Stimulated activated CD4-positive, alpha-beta T cell treated with anti-CD3 and anti-CD28 coated beads, Interleukin-4, amount 100 ng/mL, for 1 hour (primary cell): ENCODE measurements at regions not wholly inside any gene's neighbourhood (a gene's known extent, or its start where the extent isn't known, plus 50 kb on each side); places are given as distances from the start of the nearest gene placed in this dataset.

Source experiments
- DNase-seq: peaks from one replicate; pipeline ENCODE4 v3.0.0-alpha.2; 2020

DNA sequence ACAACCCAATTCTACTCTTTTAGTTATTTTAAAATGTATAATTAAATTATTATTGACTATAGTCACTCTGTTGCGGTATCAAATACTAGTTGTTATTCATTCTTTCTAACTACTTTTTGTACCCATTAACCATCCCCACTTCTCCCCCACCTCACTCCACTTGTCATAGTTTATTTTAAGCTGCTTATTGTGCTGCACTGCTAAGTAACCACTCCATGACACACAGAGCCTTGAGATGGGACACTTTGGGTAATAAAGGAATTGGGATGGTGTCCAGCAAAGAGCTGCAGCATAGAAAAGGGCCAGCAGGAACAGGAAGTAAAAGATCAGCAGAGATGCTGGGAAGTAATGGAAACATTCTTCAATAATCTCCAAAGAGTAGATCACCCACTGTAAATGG is 123.0 kb downstream of the RPS29 start:
- DNase-seq: no peak

DNA sequence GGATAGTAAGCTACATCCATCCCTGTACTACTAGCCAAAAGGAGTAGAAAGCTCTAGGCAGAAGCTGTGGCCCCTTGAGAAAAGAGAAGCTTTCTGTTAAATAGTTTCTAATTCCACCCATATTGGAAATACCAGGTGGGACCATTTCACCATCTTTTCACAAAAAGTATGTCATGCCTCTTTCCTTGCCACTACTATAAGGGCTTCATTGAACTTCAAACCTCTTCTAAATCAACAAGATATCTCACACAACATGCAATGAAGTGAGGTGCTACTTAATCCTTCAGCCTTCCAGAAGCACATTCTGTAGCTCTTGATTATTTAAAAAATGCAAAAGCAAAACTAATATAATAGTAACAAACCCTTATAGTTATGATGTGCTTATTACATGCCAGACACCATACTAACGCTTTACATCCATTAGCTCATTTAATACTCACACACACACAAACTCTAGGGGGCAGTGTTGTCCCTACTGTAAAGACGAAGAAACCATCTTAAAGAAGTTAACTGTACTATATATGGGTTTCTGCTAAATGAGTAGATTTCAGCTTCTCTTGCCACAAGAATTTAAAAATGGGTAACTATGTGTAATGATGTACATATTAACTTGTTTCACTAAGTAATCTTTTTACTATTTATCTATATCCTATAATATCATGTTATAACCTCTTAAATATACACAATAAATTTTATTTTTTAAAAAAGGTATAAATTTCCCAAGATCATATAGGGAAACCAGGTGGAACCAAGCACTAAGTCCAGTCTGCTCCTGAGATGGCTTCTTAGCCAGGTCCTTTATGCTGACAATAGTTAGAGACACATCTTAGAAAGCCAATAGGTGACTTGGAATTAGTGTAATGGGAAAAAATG is 124.4 kb downstream of the RPS29 start:
- DNase-seq: peak; percentile 15

DNA sequence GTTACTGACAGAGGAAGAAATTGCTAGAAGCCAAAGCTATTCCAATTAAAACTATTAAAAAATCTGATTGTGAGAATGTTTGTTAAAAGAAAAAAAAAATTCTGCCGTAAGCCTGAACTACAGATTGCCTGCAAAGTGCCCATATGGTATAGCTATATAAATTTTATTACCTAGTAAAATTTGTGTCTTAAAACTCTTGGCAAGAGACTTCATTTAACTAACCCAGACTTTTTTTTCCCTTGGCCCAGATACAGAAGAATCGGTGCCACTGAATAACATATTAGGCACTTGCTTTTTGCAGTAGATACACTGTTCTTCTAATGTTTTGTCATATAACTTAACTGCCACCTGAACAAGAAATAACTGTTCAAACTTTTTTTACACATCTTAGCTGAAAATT is 125.5 kb downstream of the RPS29 start:
- DNase-seq: no peak

DNA sequence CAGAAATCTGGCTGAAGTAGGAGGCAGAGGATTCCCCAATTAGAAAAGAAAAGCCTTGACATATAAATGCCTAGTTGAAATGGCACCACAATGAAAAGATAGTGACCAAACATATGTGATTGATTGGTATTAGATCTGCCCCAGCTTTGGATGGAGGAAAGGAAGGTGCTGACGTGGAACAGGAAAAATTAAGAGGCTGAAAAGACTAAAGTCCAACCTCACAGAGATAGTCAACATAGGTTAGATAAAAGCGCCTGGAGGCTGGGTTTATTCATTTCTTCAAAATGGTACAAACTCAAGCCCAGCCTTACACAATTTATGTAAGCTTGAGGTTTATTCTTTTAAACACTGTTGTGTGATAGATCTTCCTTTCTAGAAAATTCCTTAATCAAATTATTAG is 129.6 kb downstream of the RPS29 start:
- DNase-seq: no peak

DNA sequence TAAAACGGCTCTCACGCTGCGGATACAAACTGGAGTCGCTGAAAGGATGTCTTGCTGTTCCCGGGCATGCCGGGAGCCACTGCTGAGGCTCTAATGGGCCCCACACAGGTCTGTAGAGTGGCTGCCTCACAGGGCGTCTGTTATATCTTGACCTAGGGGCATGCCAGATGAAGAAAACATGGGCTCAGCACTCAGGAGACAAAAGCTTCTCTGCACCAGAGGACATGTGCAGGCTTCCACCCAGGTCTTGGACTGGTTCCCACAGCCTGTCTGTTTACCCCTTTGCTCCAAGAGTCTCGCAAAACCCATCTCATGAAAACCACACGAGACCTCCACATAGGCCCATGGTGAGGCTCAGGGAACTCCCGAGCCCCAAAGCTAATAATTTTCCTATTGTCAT is 134.2 kb downstream of the RPS29 start:
- DNase-seq: no peak

DNA sequence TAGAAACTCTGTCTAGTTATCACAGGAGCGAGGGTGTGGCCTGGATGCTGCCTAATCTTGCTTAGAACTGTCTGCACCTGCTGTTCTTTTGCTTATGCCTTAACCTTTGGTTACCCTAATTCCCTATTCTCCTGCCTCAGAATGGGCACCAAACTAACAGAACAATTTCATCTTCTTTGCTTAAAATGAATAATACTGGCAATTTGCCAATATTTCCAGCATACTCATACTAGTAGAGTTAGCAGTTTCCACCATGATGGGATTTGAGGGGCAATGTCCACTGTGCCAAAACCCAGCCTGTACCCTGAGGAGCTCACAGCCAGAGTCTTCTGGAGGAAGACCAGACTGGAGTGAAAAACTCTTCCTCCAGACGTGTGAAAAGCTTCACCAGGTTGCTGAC is 136.4 kb downstream of the RPS29 start:
- DNase-seq: no peak

DNA sequence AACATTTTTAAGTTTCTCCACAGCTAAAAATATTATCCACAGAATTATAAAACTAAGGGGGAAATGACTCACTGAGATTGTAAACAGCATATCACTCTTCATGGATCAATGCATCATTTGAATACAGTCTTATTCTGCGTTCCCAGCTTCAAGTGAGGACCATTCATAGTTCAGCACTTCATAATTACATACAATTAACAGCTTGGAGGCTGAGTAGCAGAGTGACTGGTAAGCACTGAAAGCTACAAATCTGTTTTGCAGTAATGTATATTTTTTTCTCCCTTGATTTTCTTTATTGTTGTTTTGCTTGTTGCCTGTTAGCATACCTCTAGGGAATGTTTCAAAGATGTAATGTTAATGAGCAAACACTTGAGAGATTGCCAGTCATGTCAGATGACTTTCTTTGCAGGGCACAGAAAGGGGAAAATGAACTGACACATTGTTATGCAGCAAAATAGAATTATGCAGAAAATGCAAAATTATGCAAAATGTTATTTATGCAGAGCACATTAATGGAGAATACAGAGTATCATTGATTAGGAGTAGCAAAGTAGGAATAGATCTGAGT is 138.6 kb downstream of the RPS29 start:
- DNase-seq: no peak

DNA sequence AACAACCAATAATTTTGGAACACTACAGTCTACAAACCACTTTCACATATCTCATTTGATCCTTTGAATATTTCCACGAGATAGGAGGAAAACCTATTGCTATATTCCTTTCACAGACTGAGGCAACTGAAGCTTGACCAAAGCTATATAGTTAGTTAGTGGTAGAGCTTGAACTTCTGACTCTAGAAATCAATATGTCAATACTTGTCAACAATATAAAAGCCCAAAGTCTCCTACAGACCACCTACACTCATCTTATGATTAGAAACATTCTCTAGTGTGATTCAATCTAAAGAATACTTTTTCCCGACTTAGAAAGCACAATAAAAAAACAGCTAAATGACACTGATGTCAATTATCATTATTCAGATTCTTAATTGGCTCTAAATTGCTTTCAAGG is 139.4 kb downstream of the RPS29 start:
- DNase-seq: no peak

DNA sequence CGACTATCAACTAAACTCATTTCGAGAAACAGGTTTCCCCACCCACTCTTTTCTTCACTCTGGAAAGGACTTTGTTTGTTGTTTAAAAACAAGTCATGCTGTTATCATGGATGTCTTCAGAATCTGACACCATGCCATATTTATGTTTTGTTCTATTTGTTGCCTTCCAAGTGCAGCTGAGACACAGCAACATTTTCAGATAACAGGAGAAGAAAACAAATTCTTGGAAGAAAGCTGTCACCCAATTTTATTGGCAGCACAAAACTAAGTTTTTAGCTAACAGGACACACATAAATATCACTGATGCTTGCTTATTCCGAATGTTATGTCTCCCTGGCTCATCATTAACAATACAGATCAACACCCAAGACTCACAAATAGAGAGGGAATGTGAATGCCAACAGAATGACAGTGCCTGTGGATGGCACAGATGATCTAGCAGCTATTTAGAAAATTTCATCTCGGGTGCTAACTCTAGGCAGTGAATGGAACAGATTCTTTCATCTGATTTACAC is 147.9 kb downstream of the RPS29 start:
- DNase-seq: no peak

DNA sequence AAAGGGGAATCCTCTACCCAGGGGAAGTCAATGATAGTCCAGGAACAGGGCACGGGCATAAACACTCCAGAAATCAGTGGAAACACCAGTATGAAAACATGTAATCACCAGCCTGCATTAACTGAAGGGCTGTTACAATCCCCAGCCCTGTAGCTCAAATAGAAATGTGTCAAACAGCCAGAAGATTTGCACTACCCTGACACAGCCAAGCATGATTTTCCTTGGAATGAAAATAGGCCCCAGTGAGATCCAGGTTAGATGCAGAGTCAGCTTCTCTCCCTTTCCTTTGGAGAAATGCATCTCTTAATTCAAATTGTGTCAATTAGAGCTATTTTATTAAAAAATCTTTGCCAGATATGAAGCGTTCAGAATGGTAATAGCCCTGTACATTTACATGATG is 158.1 kb downstream of the RPS29 start:
- no peak for DNase-seq

DNA sequence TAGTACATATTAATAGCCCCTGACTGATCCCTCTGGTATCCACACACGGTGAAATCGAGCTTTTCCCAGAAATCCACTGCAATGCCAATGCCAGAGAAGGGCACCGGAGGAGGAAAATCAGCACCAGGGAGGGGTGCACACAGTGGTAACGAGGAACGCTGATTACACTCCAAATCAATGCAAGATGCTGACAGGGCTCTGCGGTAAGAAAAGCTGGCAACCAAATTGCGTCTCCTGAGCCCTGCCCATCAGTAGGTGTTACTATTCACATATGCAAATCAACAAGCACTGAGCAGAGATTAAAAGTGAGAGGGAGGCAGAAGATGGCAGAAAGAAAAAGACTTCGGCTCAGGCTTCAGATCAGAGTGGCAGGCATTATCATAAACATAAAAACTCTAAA is 159.1 kb downstream of the RPS29 start:
- no peak for DNase-seq

DNA sequence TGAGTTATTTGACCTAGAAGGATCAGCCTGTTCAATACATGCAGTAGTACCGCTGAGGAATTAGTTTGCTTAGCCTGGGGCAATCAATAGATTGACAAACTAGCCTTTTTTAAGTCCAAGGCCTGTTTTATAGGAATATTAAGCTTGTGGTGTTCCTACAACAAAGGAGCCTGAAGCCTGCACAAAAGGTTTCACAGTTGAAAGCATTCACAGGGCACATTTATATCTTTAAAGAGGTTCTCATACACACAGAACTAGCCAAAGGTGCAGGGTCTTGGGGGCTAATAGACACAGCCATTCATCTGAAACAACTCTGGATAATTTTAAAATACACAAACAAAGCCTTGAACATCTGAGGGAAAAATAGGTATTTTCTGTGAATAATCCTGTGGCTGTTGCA is 160.3 kb downstream of the RPS29 start:
- no peak for DNase-seq

DNA sequence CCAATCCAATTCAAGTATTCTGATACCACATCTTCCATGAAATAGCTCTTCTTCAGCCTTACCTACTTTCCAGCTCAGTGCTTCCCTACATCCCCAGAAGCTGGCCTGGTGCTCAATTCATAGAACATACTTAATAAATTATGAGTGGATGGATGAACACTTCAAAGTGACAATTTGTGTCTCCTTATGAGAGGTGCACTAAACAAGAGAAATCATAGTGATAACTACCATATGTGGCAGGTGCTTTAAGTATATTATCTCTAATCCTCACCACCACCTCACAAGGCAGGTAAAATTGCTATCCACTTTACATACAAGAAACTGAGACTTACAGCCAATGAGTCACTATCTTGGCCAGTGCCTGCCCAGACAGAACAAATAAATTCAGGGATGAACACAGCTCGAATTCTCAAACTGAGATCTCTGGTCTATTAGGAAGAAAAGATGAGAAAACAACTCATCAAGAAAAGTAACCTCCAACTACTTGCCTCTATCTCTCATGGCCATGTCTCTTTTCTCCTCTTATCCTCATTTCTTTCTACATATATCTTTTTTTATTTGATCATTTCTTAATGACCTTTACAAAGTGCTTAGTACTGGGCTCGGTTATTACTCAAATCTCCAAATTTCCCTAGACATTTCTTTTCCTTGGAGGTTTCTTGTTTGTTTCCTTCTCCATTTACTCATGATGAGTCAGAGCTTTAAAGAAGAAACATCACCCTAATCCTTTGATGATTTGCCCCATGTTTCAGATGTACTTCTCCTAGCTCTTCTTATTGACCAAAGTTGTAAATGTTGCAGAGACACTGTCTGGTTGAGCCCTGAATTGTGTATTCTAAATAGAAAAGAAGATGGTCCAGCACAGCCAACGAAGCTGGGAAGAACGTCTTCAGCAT is 161.5 kb downstream of the RPS29 start:
- DNase-seq: no peak

DNA sequence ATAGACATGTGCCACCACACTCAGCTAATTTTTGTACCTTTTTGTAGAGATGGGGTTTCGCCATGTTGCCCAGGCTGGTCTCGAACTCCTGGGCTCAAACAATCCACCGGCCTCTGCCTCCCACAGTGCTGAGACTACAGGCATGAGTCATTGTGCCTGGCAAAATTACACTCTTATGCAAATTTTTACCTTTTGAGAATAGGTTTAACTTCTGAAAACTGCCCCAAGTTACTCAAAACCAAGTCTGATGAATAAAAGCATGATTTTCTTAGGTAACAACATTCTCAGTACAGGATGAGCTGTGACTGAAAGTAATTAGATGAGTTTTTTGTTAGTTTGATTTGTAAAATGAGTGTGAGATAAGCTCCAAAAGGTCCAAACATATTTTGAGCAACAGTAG is 166.0 kb downstream of the RPS29 start:
- DNase-seq: peak; percentile 3

DNA sequence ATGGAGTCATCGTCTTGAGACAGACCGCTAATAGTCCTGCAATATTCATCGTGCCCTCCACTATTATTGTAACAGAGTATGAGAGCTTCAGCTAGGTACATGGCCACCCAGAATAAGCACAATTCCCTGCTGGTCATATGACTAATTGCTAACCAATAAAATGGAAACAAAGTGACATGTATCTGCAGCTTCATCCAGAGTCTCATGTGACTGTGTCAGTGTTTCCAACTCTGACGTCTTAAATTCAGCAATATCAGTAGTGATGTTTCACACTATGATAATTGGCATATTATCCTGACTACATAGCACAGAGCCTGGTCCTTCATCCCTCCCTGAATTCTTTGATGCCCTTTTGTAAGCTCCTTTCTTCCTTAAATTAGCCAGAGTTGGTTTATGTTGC is 167.4 kb downstream of the RPS29 start:
- DNase-seq: no peak

DNA sequence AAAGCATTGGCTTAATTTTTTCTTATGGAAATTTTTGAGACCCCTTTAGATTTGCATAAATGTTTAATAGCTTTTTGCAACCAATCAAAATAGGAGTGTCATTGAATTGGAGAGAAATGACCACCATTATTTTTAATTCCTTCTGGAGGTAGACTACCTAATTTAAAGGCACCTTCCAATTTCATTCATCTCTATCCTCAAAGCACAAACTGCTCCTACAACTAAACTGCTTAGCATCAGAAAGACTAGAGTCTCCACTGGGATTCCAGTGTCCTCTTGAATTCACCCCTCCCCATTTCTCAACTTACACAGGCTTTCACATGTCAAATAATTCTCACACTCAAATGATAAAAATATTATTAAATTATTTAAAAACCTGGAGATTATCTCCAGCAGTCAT is 168.4 kb downstream of the RPS29 start:
- no peak for DNase-seq

DNA sequence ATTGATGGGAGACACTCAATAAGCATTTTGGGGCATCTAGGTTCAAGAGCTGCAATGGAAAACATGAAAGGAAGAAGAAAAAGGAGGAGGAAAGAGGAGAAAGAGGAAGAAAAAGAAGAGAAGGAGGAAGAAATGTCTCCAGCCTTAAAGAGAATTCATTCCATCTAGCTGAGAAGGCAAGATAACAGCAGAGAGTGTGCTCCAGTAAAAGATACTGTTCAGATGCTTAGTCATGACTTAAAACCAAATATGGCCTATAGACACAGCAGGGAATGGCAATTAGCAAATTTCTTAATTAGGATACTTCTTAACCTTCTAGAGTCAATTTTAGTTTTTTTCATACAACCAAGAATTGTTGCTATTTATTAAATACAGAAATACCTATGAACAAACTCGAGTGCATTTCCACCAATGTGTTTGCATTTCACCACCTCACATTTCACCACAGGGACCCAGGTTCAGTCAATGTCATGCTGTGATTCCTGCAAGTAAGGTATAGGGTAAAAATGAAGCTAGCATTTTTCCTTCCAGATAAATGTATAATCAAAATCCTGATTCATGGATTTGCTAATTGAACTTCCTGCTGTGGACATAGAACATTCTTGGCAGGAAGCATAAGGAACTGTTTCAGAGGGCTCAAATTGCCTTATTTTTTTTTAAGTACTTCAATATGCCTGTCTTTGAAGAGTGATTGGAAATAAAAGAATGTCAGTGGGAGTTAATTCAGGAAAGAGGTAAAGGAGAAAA is 177.8 kb downstream of the RPS29 start:
- no peak for DNase-seq

DNA sequence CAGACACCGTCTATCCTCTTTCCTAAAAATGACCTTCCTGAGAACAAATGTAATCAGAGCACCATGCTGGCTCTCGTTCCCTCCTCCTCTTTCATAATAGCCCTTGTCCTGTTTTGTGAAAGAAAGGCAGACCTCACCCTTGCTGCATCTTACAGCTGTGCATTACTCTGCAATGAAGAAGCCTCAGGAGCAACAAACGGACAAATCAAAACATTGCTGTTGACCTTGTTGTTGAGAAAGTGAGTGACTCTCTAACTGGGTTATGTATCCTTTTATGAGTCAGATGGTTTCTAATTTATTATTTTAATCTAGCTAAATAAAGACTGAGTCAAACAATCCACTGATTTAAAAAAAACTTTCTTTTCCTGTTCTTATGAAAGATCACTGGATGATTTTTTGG is 180.9 kb downstream of the RPS29 start:
- DNase-seq: no peak

DNA sequence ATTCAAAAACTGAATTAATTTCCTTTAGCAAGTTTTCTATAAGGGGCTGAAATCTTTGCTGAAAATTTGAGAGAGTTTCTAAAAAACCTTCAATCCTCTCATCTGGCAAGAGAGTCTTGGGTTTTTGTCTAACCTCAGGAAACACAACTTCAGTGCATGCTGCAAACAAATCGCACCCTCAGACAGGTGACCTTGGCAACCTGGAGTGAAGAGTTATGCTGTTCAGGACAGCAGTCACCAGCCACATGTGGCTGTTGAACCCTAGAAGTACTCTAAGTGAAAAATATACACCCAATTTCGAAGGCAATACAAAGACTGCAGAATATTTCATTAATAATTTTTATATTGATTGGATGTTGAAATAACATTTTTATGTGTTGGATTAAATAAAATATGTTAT is 184.8 kb downstream of the RPS29 start:
- DNase-seq: no peak

DNA sequence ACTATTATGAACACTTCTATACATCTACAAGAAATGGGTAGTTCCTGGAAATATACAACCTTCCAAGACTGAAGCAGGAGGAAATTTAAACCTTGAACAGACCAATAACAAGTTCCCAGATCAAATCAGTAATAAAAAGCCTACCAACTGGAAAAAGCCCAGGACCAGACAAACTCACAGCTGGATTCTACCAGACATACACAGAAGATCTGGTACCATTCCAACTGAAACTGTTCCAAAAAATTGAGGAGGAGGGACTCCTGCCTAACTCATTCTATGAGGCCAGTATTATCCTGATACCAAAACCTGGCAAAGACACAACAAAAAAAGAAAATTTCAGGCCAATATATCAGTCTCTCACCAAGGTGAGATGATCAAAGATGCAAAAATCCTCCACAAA is 189.4 kb downstream of the RPS29 start:
- DNase-seq: no peak

DNA sequence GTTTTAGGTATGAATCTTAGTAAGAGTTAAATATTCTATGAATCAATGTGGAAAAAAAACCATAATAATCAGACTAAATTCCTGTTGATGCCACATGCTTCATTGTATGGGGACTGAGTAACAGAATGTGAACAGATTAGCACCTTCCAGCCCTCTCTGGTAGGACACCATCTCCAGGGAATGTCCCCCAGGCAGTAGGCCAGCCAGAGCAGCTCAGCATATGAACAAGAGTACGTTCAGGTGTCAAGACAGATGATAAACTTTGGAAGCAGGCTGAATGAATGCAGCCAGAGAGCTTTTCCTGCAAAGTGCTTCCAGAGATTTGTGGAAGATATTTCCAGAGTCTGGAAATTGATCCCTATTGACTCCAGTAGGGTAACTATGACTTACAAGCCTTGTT is 204.4 kb downstream of the RPS29 start:
- no peak for DNase-seq

DNA sequence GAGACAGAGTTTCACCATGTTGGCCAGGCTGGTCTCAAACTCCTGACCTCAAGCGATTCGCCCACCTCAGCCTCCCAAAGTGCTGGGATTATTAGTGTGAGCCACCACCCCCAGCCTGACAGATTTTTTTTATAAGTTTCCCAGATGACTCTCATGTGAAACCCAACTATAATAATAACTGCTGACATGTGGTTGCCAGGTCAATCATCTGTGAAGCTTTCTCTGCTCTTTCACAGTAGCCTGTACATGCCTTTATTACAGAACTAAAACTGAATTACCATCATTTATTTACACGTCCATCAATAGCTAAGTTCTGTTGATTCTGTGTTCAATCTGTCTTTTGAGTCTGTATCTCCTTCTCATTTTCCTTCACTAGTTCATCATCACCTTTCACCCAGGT is 218.5 kb downstream of the RPS29 start:
- no peak for DNase-seq

DNA sequence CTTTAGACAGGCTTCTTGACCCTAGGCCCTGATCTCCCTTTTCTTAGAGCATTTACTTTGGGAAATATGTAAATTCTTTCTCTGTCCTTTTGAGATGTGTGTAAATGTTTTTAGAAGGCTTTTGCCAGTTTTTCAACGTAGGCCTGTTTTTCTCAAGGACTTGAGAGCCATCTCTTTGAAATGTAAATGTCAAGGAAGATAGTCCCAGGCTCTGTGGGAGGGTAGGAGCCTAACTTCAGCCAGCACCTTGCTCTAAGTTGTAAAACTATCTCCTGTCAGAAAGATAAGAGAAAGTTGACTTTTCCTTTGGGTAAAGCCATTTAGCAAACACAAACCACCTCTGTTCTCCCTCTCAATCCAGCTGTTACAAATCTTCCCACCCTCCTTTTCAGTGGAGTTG is 219.8 kb downstream of the RPS29 start:
- no peak for DNase-seq
